GM23248 (cell line): ENCODE measurements at regions not wholly inside any gene's neighbourhood (a gene's known extent, or its start where the extent isn't known, plus 50 kb on each side); places are given as distances from the start of the nearest gene placed in this dataset.

Experiments used
- DNase-seq: peaks from one replicate; pipeline ENCODE4 v3.0.0-alpha.2; 2015
- H2AFZ ChIP-seq: fragments of 200-600 bp; sonication (generic); 2 replicates; pipeline ENCODE4 v1.6.1; 2016; ENCODE audit warnings: antibody characterized with exemption
- H3F3A ChIP-seq: fragments of 200-600 bp; sonication (generic); 2 replicates; pipeline ENCODE4 v1.6.1; 2016; ENCODE audit warnings: mild to moderate bottlenecking, antibody characterized with exemption, mixed run types; ENCODE audit not compliant: insufficient read depth
- H3K27ac ChIP-seq: fragments of 200-600 bp; sonication (generic); 2 replicates; pipeline ENCODE4 v1.5.1; 2016; ENCODE audit warnings: mild to moderate bottlenecking
- H3K27me3 ChIP-seq: fragments of 200-600 bp; sonication (generic); replicated peaks from 2 replicates; pipeline ENCODE4 v1.6.1; 2016; ENCODE audit warnings: mild to moderate bottlenecking; ENCODE audit not compliant: insufficient read depth
- H3K36me3 ChIP-seq: fragments of 200-600 bp; sonication (generic); 2 replicates; pipeline ENCODE4 v1.6.1; 2016; ENCODE audit warnings: low read depth, mild to moderate bottlenecking
- H3K4me1 ChIP-seq: fragments of 200-600 bp; sonication (generic); 2 replicates; pipeline ENCODE4 v1.6.1; 2016; ENCODE audit warnings: mild to moderate bottlenecking; ENCODE audit not compliant: insufficient read depth
- H3K4me2 ChIP-seq: fragments of 200-600 bp; sonication (generic); one replicate; pipeline ENCODE4 v1.6.1; 2016; ENCODE audit warnings: mild to moderate bottlenecking; ENCODE audit not compliant: unreplicated experiment
- H3K4me3 ChIP-seq: fragments of 200-600 bp; sonication (generic); 2 replicates; pipeline ENCODE4 v1.5.1; 2016; ENCODE audit warnings: mild to moderate bottlenecking
- H3K79me2 ChIP-seq: fragments of 200-600 bp; sonication (generic); 2 replicates; pipeline ENCODE4 v1.6.1; 2016; ENCODE audit warnings: mild to moderate bottlenecking; ENCODE audit not compliant: insufficient read depth
- H3K9ac ChIP-seq: fragments of 200-600 bp; sonication (generic); 2 replicates; pipeline ENCODE4 v1.6.1; 2016; ENCODE audit warnings: mild to moderate bottlenecking
- H3K9me2 ChIP-seq: fragments of 200-600 bp; sonication (generic); 2 replicates; pipeline ENCODE4 v1.6.1; 2016; ENCODE audit warnings: mixed run types, mild to moderate bottlenecking, moderate library complexity; ENCODE audit not compliant: insufficient read depth
- H3K9me3 ChIP-seq: fragments of 200-600 bp; sonication (generic); one replicate; pipeline ENCODE4 v1.6.1; 2017; ENCODE audit warnings: low read depth
- H4K20me1 ChIP-seq: fragments of 200-600 bp; sonication (generic); 2 replicates; pipeline ENCODE4 v1.6.0; 2016; ENCODE audit not compliant: insufficient read depth
- EZH2 ChIP-seq: fragments of 200-600 bp; sonication (generic); IDR thresholded peaks from 2 replicates; pipeline ENCODE4 v1.6.1; 2018; ENCODE audit warnings: antibody characterized with exemption, mild to moderate bottlenecking; ENCODE audit not compliant: insufficient read depth, poor library complexity, severe bottlenecking
- EZH2phosphoT487 ChIP-seq: fragments of 200-600 bp; sonication (generic); IDR thresholded peaks from 2 replicates; pipeline ENCODE4 v1.6.1; 2018; ENCODE audit warnings: antibody characterized with exemption, moderate library complexity, mild to moderate bottlenecking, low read depth; ENCODE audit not compliant: insufficient read depth
- WGBS, 2 experiments: methylation state at CpG; one replicate each; pipeline ENCODE4 v1.1.6; 2015 to 2017; ENCODE audit warnings: low lambda C conversion rate in 2 of 2, low coverage in 1 of 2; ENCODE audit errors: missing lambda C conversion rate in 2 of 2; 5-methylcytosine and 5-hydroxymethylcytosine counted together
- in situ Hi-C: fragments of 300-500 bp; cut with MboI; formaldehyde crosslinking; loops from 2 replicates; pipeline ENCODE4 v1.15.0; 2020

GRCh38 chr1:177632923-177633615 lies 336.8 kb downstream of the SEC16B start:
- Histone ChIP-seq H4K20me1 (no peaks in the 10 kb centered on the region), H3K27ac (no peak overlapping the region), H3K4me2 (no peak overlapping the region), H2AFZ (no peak overlapping the region), H3K9ac (no peak overlapping the region), H3K4me3 (no peak overlapping the region), H3K9me2 (no peaks in the 10 kb centered on the region), H3F3A (no peaks in the 10 kb centered on the region), H3K36me3 (no peaks in the 10 kb centered on the region), H3K4me1 (no peaks in the 10 kb centered on the region), H3K27me3 (no peaks in the 10 kb centered on the region), H3K79me2 (no peaks in the 10 kb centered on the region), H3K9me3 (no peaks in the 10 kb centered on the region)
- 14 to 26% methylated on average over 4 of the region's 4 CpGs for WGBS, 2 experiments
- DNase-seq: no peak
- TF ChIP-seq EZH2phosphoT487 (no peak), EZH2 (no peak)
- in situ Hi-C loops: no loop called here

- Histone ChIP-seq H3K9me2 (no peaks in the 10 kb centered on the region), H3K4me1 (no peaks in the 10 kb centered on the region), H3K36me3 (no peaks in the 10 kb centered on the region), H4K20me1 (no peaks in the 10 kb centered on the region), H3K4me2 (no peak overlapping the region), H3K4me3 (no peak overlapping the region), H3K79me2 (no peaks in the 10 kb centered on the region), H3K27ac (no peak overlapping the region), H2AFZ (no peak overlapping the region), H3F3A (no peaks in the 10 kb centered on the region), H3K9ac (no peak overlapping the region), H3K27me3 (no peaks in the 10 kb centered on the region), H3K9me3 (no peaks in the 10 kb centered on the region)
- DNase-seq: peak; percentile 22
- in situ Hi-C loops: no loop called here
- TF ChIP-seq EZH2 (no peak), EZH2phosphoT487 (no peak)
- WGBS, 2 experiments: 35 to 46% methylated on average over 2 of the region's 2 CpGs
Observed at GRCh38 chr1:177631770-177632169, 338.1 kb downstream of the SEC16B start.

GRCh38 chr1:177629526-177629925 lies 340.3 kb downstream of the SEC16B start:
- Histone ChIP-seq H2AFZ (no peak overlapping the region), H3K4me3 (no peak overlapping the region), H3F3A (no peaks in the 10 kb centered on the region), H3K4me1 (no peaks in the 10 kb centered on the region), H3K27me3 (no peaks in the 10 kb centered on the region), H4K20me1 (no peaks in the 10 kb centered on the region), H3K9me2 (no peaks in the 10 kb centered on the region), H3K27ac (no peak overlapping the region), H3K79me2 (no peaks in the 10 kb centered on the region), H3K9ac (no peak overlapping the region), H3K9me3 (no peaks in the 10 kb centered on the region), H3K4me2 (no peak overlapping the region), H3K36me3 (no peaks in the 10 kb centered on the region)
- TF ChIP-seq EZH2phosphoT487 (no peak), EZH2 (no peak)
- WGBS, 2 experiments: 4 to 15% methylated on average over 1 of the region's 1 CpG
- DNase-seq: peak; percentile 6
- in situ Hi-C loops: no loop called here

- TF ChIP-seq EZH2 (no peak), EZH2phosphoT487 (no peak)
- in situ Hi-C loops: no loop called here
- 20 to 27% methylated on average over 4 of the region's 4 CpGs for WGBS, 2 experiments
- DNase-seq: no peak
- Histone ChIP-seq H3K4me3 (no peak overlapping the region), H3K9me3 (no peaks in the 10 kb centered on the region), H3K27ac (no peak overlapping the region), H4K20me1 (no peaks in the 10 kb centered on the region), H2AFZ (no peak overlapping the region), H3F3A (no peaks in the 10 kb centered on the region), H3K9me2 (no peaks in the 10 kb centered on the region), H3K9ac (no peak overlapping the region), H3K4me1 (no peaks in the 10 kb centered on the region), H3K4me2 (no peak overlapping the region), H3K27me3 (no peaks in the 10 kb centered on the region), H3K36me3 (no peaks in the 10 kb centered on the region), H3K79me2 (no peaks in the 10 kb centered on the region)
Observed at GRCh38 chr1:177627148-177627910, 342.5 kb downstream of the SEC16B start.
